HT1080 (cell line): ENCODE measurements at regions not wholly inside any gene's neighbourhood (a gene's known extent, or its start where the extent isn't known, plus 50 kb on each side); places are given as distances from the start of the nearest gene placed in this dataset.
"Not testable (repeated sequence)": the region's sequence is repeated elsewhere in the genome, so short reads cannot be mapped to it uniquely, and the experiment has no call there.

Experiments
- DNase-seq: peaks from one replicate; pipeline ENCODE4 v3.0.0-alpha.2; 2015; ENCODE audit warnings: low read depth

- DNase-seq, result no peak
Observed at GRCh38 chr2:35174845-35175244, 1180.7 kb upstream of the CRIM1 start.

- DNase-seq, result no peak
Observed at GRCh38 chr2:35172687-35173086, 1182.9 kb upstream of the CRIM1 start.

GRCh38 chr2:35168351-35168750 is 1187.2 kb upstream of the CRIM1 start:
- DNase-seq, result no peak

GRCh38 chr2:35163948-35164347 is 1191.6 kb upstream of the CRIM1 start:
- no peak for DNase-seq

GRCh38 chr2:35160871-35161270 is 1194.7 kb upstream of the CRIM1 start:
- DNase-seq, result no peak

- no peak for DNase-seq
Observed at GRCh38 chr2:35125871-35126270, 1229.7 kb upstream of the CRIM1 start.

- DNase-seq, result no peak
Observed at GRCh38 chr2:35125278-35125677, 1230.3 kb upstream of the CRIM1 start.

- DNase-seq, result no peak
Observed at GRCh38 chr2:35116151-35116550, 1239.4 kb upstream of the CRIM1 start.

GRCh38 chr2:35114765-35115164 is 1240.8 kb upstream of the CRIM1 start:
- peak; percentile 11 for DNase-seq

GRCh38 chr2:35112367-35112766 is 1243.2 kb upstream of the CRIM1 start:
- DNase-seq, result not testable (repeated sequence)

- no peak for DNase-seq
Observed at GRCh38 chr2:35104309-35104708, 1251.3 kb upstream of the CRIM1 start.

- no peak for DNase-seq
Observed at GRCh38 chr2:35099342-35099741, 1256.2 kb upstream of the CRIM1 start.

- no peak for DNase-seq
Observed at GRCh38 chr2:35082072-35082471, 1273.5 kb upstream of the CRIM1 start.

GRCh38 chr2:35081622-35082015 is 1274.0 kb upstream of the CRIM1 start:
- DNase-seq, result no peak

GRCh38 chr2:35081001-35081621 is 1274.5 kb upstream of the CRIM1 start:
- DNase-seq, result peak; percentile 48

GRCh38 chr2:35080231-35080910 is 1275.2 kb upstream of the CRIM1 start:
- peak; percentile 52 for DNase-seq

- no peak for DNase-seq
Observed at GRCh38 chr2:35067420-35067819, 1288.2 kb upstream of the CRIM1 start.

GRCh38 chr2:35063836-35064235 is 1291.7 kb upstream of the CRIM1 start:
- no peak for DNase-seq

- DNase-seq, result peak; percentile 20
Observed at GRCh38 chr2:35035883-35036282, 1319.7 kb upstream of the CRIM1 start.

GRCh38 chr2:35033748-35034147 is 1321.8 kb upstream of the CRIM1 start:
- no peak for DNase-seq

- DNase-seq, result no peak
Observed at GRCh38 chr2:35023545-35023944, 1332.0 kb upstream of the CRIM1 start.

- no peak for DNase-seq
Observed at GRCh38 chr2:35000453-35000852, 1355.1 kb upstream of the CRIM1 start.

- no peak for DNase-seq
Observed at GRCh38 chr2:34998741-34999140, 1356.8 kb upstream of the CRIM1 start.
